Caco-2 (cell line): ENCODE measurements at regions not wholly inside any gene's neighbourhood (a gene's known extent, or its start where the extent isn't known, plus 50 kb on each side); places are given as distances from the start of the nearest gene placed in this dataset.
"Not testable (repeated sequence)": the region's sequence is repeated elsewhere in the genome, so short reads cannot be mapped to it uniquely, and the experiment has no call there.

ENCODE experiments used
- BruUV-seq: library from RNA; stranded (reverse); fragments of 400-500 nt; replicated peaks from 2 replicates; lab custom pipeline; 2021; lab: Mats Ljungman, UMichigan
- CTCF ChIA-PET: fragments of 300-600 bp; sonication (Branson Sonifier 250); formaldehyde crosslinking; loops from one replicate; lab custom pipeline; 2022; ENCODE audit warnings: antibody characterized with exemption; lab: Charles Lee
- POLR2A ChIA-PET: fragments of 300-600 bp; sonication (Branson Sonifier 250); formaldehyde crosslinking; loops from one replicate; lab custom pipeline; 2022; ENCODE audit warnings: antibody characterized with exemption; lab: Charles Lee
- DNase-seq, 2 experiments: peaks; one replicate each; pipeline versions ENCODE4 v3.0.0 to v3.0.0-alpha.2; 2020 to 2022
- H3K27me3 ChIP-seq: replicated peaks from 2 replicates; pipeline ENCODE4 v1.6.0; 2011; ENCODE audit warnings: low read length; ENCODE audit not compliant: control insufficient read depth, insufficient read depth
- H3K36me3 ChIP-seq: 2 replicates; pipeline ENCODE4 v1.5.1; 2011; ENCODE audit warnings: low read length; ENCODE audit not compliant: control insufficient read depth, insufficient read depth
- H3K4me1 ChIP-seq: fragments of 250-450 bp; sonication (Bioruptor Pico); 2 replicates; pipeline ENCODE4 v1.5.1; 2020; ENCODE audit warnings: mild to moderate bottlenecking
- H3K4me3 ChIP-seq: 2 replicates; pipeline ENCODE4 v1.5.1; 2011; ENCODE audit warnings: low read depth, mild to moderate bottlenecking, control low read depth, low read length
- H3K9me3 ChIP-seq: fragments of 250-450 bp; sonication (Bioruptor Pico); 2 replicates; pipeline ENCODE4 v1.5.1; 2020; ENCODE audit warnings: mild to moderate bottlenecking, moderate library complexity
- H3K27ac Mint-ChIP-seq: one replicate; pipeline ENCODE4 v1.8.0; 2022; ENCODE audit warnings: mixed read lengths; ENCODE audit not compliant: unreplicated experiment
- H3K27me3 Mint-ChIP-seq: one replicate; pipeline ENCODE4 v1.8.0; 2022; ENCODE audit warnings: mixed read lengths; ENCODE audit not compliant: insufficient read depth, unreplicated experiment
- H3K36me3 Mint-ChIP-seq: one replicate; pipeline ENCODE4 v1.8.0; 2022; ENCODE audit warnings: mild to moderate bottlenecking, mixed read lengths; ENCODE audit not compliant: insufficient read depth, unreplicated experiment
- H3K4me1 Mint-ChIP-seq: one replicate; pipeline ENCODE4 v1.8.0; 2022; ENCODE audit warnings: low read depth, mixed read lengths; ENCODE audit not compliant: unreplicated experiment
- H3K4me3 Mint-ChIP-seq: one replicate; pipeline ENCODE4 v1.8.0; 2022; ENCODE audit warnings: mild to moderate bottlenecking, moderate library complexity, mixed read lengths; ENCODE audit not compliant: unreplicated experiment
- H3K9me3 Mint-ChIP-seq: one replicate; pipeline ENCODE4 v1.8.0; 2022; ENCODE audit warnings: mixed read lengths; ENCODE audit not compliant: unreplicated experiment
- CTCF ChIP-seq, 2 experiments: fragments of 200-600 bp in 1 of 2; IDR thresholded peaks; 1 replicate in 1 of 2; 2 replicates in 1 of 2; pipeline versions ENCODE4 v1.5.1 to v1.8.0; 2011 to 2022; ENCODE audit warnings: antibody characterized with exemption in 1 of 2, control low read depth in 1 of 2, inconsistent platforms in 1 of 2, low read depth in 1 of 2, low read length in 1 of 2, mild to moderate bottlenecking in 1 of 2, moderate library complexity in 1 of 2; ENCODE audit not compliant: insufficient read depth in 1 of 2, severe bottlenecking in 1 of 2, unreplicated experiment in 1 of 2
- intact Hi-C: fragments of 100-400 bp; cut with micrococcal nuclease; formaldehyde crosslinking; loops from one replicate; pipeline ENCODE4 v1.10.0; 2022; ENCODE audit not compliant: unreplicated experiment

- peak; percentile 68 to 81 for DNase-seq
- no TSS peak for BruUV-seq
- no peaks in the 10 kb centered on the region for H3K27me3 Mint-ChIP-seq
- H3K4me1 Mint-ChIP-seq, result no peaks in the 10 kb centered on the region
- H3K4me3 Mint-ChIP-seq, result no peak overlapping the region
- H3K27me3 ChIP-seq, result no peaks in the 10 kb centered on the region
- H3K36me3 Mint-ChIP-seq, result no peaks in the 10 kb centered on the region
- TF ChIP-seq CTCF (IDR thresholded peaks at IDR 0.05; ENCODE audit: insufficient read depth in 1 of 2, low read depth in 1 of 2, low read length in 1 of 2, severe bottlenecking in 1 of 2, unreplicated experiment in 1 of 2), result peak; percentile 94
- H3K4me1 ChIP-seq, result no peaks in the 10 kb centered on the region
- no peaks in the 10 kb centered on the region for H3K9me3 ChIP-seq
- H3K27ac Mint-ChIP-seq, result no peak overlapping the region
- H3K36me3 ChIP-seq, result no peaks in the 10 kb centered on the region
- H3K4me3 ChIP-seq, result no peak overlapping the region
- H3K9me3 Mint-ChIP-seq, result no peaks in the 10 kb centered on the region
- ChIA-PET POLR2A (interaction anchor here (0.5 to 1.0 kb wide), 2 partner anchors 185 to 230 kb away, joined by 3 to 5 read pairs; no protein-coding TSS in a partner anchor), CTCF (interaction anchor here (0.6 to 2.7 kb wide), 11 partner anchors 11 to 236 kb away, joined by 3 to 52 read pairs (median 5); no protein-coding TSS in a partner anchor)
- intact Hi-C loops, result loop anchor here (1.0 kb wide), 2 partner anchors 62 to 185 kb away; no protein-coding TSS in a partner anchor
Measured at GRCh38 chr10:86585037-86585929, 63.7 kb upstream of the WAPL start.

- no TSS peak for BruUV-seq
- H3K36me3 ChIP-seq, result no peaks in the 10 kb centered on the region
- no peaks in the 10 kb centered on the region for H3K9me3 Mint-ChIP-seq
- no peak overlapping the region for H3K4me3 Mint-ChIP-seq
- ChIA-PET POLR2A (no interaction called here), CTCF (no interaction called here)
- no peaks in the 10 kb centered on the region for H3K27me3 ChIP-seq
- H3K27ac Mint-ChIP-seq, result no peak overlapping the region
- H3K9me3 ChIP-seq, result no peaks in the 10 kb centered on the region
- intact Hi-C loops, result no loop called here
- no peaks in the 10 kb centered on the region for H3K4me1 Mint-ChIP-seq
- no peaks in the 10 kb centered on the region for H3K4me1 ChIP-seq
- no peak overlapping the region for H3K4me3 ChIP-seq
- TF ChIP-seq CTCF (IDR thresholded peaks at IDR 0.05; ENCODE audit: insufficient read depth in 1 of 2, low read depth in 1 of 2, low read length in 1 of 2, severe bottlenecking in 1 of 2, unreplicated experiment in 1 of 2), result no peak
- no peaks in the 10 kb centered on the region for H3K36me3 Mint-ChIP-seq
- no peaks in the 10 kb centered on the region for H3K27me3 Mint-ChIP-seq
- no peak for DNase-seq
Measured at GRCh38 chr10:86586516-86586915, 64.9 kb upstream of the WAPL start.

GRCh38 chr10:86588781-86589180, 65.6 kb upstream of the OPN4 start:
- H3K9me3 ChIP-seq, CTCF ChIA-PET, H3K4me1 Mint-ChIP-seq, H3K4me3 Mint-ChIP-seq, H3K36me3 ChIP-seq, H3K27ac Mint-ChIP-seq, H3K27me3 Mint-ChIP-seq, H3K9me3 Mint-ChIP-seq, H3K27me3 ChIP-seq, BruUV-seq, DNase-seq, H3K36me3 Mint-ChIP-seq, H3K4me3 ChIP-seq, H3K4me1 ChIP-seq, intact Hi-C loops, POLR2A ChIA-PET: not testable (repeated sequence)
